K562 (cell line): ENCODE measurements at regions not wholly inside any gene's neighbourhood (a gene's known extent, or its start where the extent isn't known, plus 50 kb on each side); places are given as distances from the start of the nearest gene placed in this dataset.

Source experiments
- MTA3 ChIP-seq: fragments of 450-650 bp; formaldehyde crosslinking; IDR thresholded peaks from 2 replicates; pipeline ENCODE4 v1.6.1; 2017; ENCODE audit warnings: mild to moderate bottlenecking, borderline replicate concordance
- POLR2A ChIP-seq: fragments of 450-650 bp; conservative IDR thresholded peaks from 2 replicates; pipeline ENCODE4 v1.6.1; 2016
- POLR2AphosphoS5 ChIP-seq: IDR thresholded peaks from 2 replicates; pipeline ENCODE4 v1.6.1; 2011; ENCODE audit warnings: mild to moderate bottlenecking, low read depth, low read length, moderate library complexity; ENCODE audit not compliant: control insufficient read depth, insufficient read depth
- POLR2B ChIP-seq: fragments of 450-650 bp; IDR thresholded peaks from 2 replicates; pipeline ENCODE4 v1.6.1; 2018; ENCODE audit warnings: low read depth; ENCODE audit not compliant: partially characterized antibody
- TBL1XR1 ChIP-seq, 2 experiments: IDR thresholded peaks; 2 replicates each; pipeline ENCODE4 v1.6.1; 2012; ENCODE audit warnings: improper control_type of control experiment in 2 of 2, low read length in 2 of 2, mild to moderate bottlenecking in 1 of 2
- TF ChIP-seq, protein P1 (sequence below), 3 experiments: IDR thresholded peaks in 2 of 3; conservative IDR thresholded peaks in 1 of 3; 2 replicates each; pipeline ENCODE4 v1.5.1; 2011 to 2012; ENCODE audit warnings: low read length in 3 of 3, mild to moderate bottlenecking in 3 of 3, control low read depth in 2 of 3, improper control_type of control experiment in 1 of 3, inconsistent platforms in 1 of 3, low read depth in 1 of 3, mixed read lengths in 1 of 3, moderate library complexity in 1 of 3; ENCODE audit not compliant: insufficient read depth in 2 of 3

DNA sequence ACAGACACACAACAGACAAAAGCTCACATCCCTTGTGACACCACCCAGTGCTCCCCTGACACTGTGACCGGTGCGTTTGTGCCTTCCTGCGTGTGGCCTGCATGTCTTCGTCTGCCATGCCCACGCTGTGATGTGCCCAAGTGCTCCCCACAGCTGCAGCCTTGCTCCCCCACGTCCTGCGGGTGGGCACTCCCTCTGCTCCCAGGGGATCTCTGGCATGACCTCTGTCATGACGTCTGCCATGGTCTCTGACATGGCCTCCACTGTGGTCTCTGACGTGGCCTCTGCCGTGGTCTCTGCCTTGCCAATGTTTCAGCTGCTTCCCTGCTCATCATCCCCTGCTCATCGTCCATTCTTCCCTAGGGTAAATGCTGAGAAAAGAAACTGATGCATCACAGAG lies 200.9 kb downstream of the DLL1 start:
- no peak for TF ChIP-seq POLR2A
- no peak for TF ChIP-seq TBL1XR1 (IDR thresholded peaks at IDR 0.05; ENCODE audit: low read length in 2 of 2)
- TF ChIP-seq MTA3, result no peak
- TF ChIP-seq POLR2AphosphoS5, result no peak
- TF ChIP-seq, protein P1, sequence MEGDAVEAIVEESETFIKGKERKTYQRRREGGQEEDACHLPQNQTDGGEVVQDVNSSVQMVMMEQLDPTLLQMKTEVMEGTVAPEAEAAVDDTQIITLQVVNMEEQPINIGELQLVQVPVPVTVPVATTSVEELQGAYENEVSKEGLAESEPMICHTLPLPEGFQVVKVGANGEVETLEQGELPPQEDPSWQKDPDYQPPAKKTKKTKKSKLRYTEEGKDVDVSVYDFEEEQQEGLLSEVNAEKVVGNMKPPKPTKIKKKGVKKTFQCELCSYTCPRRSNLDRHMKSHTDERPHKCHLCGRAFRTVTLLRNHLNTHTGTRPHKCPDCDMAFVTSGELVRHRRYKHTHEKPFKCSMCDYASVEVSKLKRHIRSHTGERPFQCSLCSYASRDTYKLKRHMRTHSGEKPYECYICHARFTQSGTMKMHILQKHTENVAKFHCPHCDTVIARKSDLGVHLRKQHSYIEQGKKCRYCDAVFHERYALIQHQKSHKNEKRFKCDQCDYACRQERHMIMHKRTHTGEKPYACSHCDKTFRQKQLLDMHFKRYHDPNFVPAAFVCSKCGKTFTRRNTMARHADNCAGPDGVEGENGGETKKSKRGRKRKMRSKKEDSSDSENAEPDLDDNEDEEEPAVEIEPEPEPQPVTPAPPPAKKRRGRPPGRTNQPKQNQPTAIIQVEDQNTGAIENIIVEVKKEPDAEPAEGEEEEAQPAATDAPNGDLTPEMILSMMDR (IDR thresholded peaks at IDR 0.05 in 2 of 3, conservative IDR thresholded peaks at IDR 0.05 in 1 of 3; ENCODE audit: insufficient read depth in 2 of 3, low read depth in 1 of 3, low read length in 3 of 3), result no peak
- TF ChIP-seq POLR2B, result no peak
